ENCODE measurements at regions not wholly inside any gene's neighbourhood (a gene's known extent, or its start where the extent isn't known, plus 50 kb on each side); places are given as distances from the start of the nearest gene placed in this dataset.

DNA sequence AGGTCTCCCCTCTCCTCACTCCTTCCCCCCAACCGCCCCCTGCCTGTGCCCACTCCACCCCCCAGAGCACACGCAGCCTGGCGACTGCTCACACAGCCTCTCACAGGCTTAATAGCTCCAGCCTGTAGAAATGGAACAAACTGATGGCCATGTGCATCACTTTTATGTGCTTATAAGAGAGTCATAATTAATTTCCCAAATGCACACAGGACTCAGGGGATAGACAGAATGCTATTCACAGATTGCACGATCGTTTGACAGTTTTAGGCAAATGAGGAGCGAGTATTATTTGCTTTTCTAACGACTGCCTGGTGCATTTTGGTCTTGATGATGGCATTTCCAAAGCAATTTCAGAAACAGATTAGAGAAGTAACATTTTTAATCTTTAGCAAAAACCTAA lies 97.7 kb upstream of the VSTM2B start:
- CTCF ChIA-PET, result no interaction called here
- no peak overlapping the region for H3K4me3 ChIP-seq (ENCODE audit: low read depth, low read length)
- peaks cover 76% of the 10 kb centered on the region for H3K9me3 ChIP-seq (ENCODE audit: control insufficient read depth, insufficient read depth, low read length)
- no peaks in the 10 kb centered on the region for H3K27me3 ChIP-seq (ENCODE audit: control insufficient read depth, insufficient read depth, low read length)
- TF ChIP-seq, protein P1, sequence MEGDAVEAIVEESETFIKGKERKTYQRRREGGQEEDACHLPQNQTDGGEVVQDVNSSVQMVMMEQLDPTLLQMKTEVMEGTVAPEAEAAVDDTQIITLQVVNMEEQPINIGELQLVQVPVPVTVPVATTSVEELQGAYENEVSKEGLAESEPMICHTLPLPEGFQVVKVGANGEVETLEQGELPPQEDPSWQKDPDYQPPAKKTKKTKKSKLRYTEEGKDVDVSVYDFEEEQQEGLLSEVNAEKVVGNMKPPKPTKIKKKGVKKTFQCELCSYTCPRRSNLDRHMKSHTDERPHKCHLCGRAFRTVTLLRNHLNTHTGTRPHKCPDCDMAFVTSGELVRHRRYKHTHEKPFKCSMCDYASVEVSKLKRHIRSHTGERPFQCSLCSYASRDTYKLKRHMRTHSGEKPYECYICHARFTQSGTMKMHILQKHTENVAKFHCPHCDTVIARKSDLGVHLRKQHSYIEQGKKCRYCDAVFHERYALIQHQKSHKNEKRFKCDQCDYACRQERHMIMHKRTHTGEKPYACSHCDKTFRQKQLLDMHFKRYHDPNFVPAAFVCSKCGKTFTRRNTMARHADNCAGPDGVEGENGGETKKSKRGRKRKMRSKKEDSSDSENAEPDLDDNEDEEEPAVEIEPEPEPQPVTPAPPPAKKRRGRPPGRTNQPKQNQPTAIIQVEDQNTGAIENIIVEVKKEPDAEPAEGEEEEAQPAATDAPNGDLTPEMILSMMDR (IDR thresholded peaks at IDR 0.05; ENCODE audit: low read depth, low read length), result no peak
- POLR2A ChIA-PET, result no interaction called here
- no peak overlapping the region for H3K27ac ChIP-seq (ENCODE audit: low read depth, low read length)
- DNase-seq (ENCODE audit: low read depth, low spot score), result no peak

DNA sequence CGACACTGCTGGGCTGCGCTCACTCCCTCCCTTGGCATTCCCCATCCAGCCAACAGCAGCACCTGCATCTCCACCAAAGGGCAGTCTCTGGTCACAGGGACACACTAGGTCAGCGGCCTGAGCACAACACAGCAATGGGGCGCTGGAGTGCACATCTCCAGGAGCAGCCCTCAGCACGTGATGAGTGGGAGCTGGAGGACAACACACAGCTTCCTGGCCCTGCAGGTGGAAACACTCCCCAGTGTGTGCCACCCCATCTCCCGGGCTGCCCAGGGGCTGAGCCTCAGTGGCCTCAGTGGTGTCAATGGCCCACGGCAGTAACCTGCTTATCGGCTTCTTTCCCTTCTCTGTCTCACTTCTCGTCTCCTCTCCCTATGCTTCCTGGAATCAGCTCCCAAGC lies 96.8 kb upstream of the VSTM2B start:
- Histone ChIP-seq H3K4me3 (ENCODE audit: low read depth, low read length) (no peak overlapping the region), H3K9me3 (ENCODE audit: control insufficient read depth, insufficient read depth, low read length) (peaks cover 85% of the 10 kb centered on the region), H3K27ac (ENCODE audit: low read depth, low read length) (no peak overlapping the region), H3K27me3 (ENCODE audit: control insufficient read depth, insufficient read depth, low read length) (no peaks in the 10 kb centered on the region)
- TF ChIP-seq, protein P1 (IDR thresholded peaks at IDR 0.05; ENCODE audit: low read depth, low read length), result no peak
- ChIA-PET POLR2A (no interaction called here), CTCF (no interaction called here)
- DNase-seq (ENCODE audit: low read depth, low spot score), result no peak

DNA sequence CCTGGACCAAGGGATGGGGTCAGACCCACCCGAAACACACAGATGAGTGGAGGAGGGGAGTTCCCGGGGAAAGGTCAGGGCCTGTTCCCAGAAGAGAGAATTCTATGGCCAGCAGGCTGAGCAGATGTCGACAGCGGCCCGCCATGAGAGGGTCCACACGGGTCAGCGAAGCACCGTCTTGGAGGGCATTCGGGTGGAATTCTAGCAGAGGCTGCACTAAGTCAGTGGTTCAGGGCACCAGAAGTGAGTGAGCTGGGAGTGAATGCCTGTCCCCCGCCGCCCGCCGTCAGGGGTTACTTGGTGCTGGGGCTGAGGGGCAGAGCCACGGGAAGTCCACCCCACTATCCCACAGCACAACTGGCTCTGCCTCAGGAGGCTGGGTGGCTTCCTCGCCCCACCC lies 96.2 kb upstream of the VSTM2B start:
- ChIA-PET CTCF (no interaction called here), POLR2A (no interaction called here)
- Histone ChIP-seq H3K27ac (ENCODE audit: low read depth, low read length) (no peak overlapping the region), H3K9me3 (ENCODE audit: control insufficient read depth, insufficient read depth, low read length) (peaks cover 85% of the 10 kb centered on the region), H3K4me3 (ENCODE audit: low read depth, low read length) (no peak overlapping the region), H3K27me3 (ENCODE audit: control insufficient read depth, insufficient read depth, low read length) (no peaks in the 10 kb centered on the region)
- DNase-seq (ENCODE audit: low read depth, low spot score), result no peak
- TF ChIP-seq, protein P1 (IDR thresholded peaks at IDR 0.05; ENCODE audit: low read depth, low read length), result no peak

DNA sequence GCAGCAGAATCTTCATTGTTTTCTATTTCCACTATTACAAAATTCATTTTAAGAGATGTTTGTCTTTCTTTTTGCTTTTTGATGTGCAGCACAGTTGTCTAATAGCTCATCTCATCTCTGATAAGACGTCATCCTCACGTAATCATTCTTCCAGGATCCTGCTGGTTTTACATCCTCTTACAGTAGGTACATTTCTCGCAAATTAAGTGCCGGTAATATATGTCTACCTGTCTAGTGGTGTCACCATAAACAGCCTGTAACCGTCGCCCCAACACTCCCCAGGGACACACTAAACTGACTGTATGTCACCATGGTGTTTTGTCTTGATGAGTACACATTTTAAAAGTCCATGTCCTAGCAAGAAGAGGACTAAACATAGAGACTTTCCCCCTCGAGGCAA lies 94.5 kb upstream of the VSTM2B start:
- Histone ChIP-seq H3K27me3 (ENCODE audit: control insufficient read depth, insufficient read depth, low read length) (no peaks in the 10 kb centered on the region), H3K9me3 (ENCODE audit: control insufficient read depth, insufficient read depth, low read length) (peaks cover 87% of the 10 kb centered on the region), H3K4me3 (ENCODE audit: low read depth, low read length) (no peak overlapping the region), H3K27ac (ENCODE audit: low read depth, low read length) (no peak overlapping the region)
- POLR2A ChIA-PET, result no interaction called here
- CTCF ChIA-PET, result no interaction called here
- TF ChIP-seq, protein P1 (IDR thresholded peaks at IDR 0.05; ENCODE audit: low read depth, low read length), result no peak
- DNase-seq (ENCODE audit: low read depth, low spot score), result no peak

DNA sequence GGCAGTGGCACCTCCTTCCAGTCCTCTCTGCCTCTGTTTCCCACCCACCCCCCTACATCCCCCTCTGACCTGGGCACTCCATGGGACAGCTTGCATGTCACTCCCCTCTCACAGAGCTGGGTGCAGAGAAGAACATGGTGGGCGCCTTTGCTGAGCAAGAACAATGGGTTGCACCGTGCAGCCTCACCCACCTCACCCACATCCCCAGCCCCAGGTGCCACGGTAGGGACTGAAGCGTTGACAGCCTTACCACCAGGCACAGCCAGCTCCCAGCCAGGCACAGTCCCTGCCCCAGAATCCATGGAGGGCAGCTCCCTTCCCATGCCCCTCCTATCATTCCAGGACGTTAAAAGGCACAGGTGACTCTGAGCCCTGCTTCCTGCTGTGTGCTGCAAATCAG lies 93.1 kb upstream of the VSTM2B start:
- Histone ChIP-seq H3K4me3 (ENCODE audit: low read depth, low read length) (no peak overlapping the region), H3K27ac (ENCODE audit: low read depth, low read length) (no peak overlapping the region), H3K27me3 (ENCODE audit: control insufficient read depth, insufficient read depth, low read length) (no peaks in the 10 kb centered on the region), H3K9me3 (ENCODE audit: control insufficient read depth, insufficient read depth, low read length) (peaks cover 85% of the 10 kb centered on the region)
- POLR2A ChIA-PET, result no interaction called here
- TF ChIP-seq, protein P1 (IDR thresholded peaks at IDR 0.05; ENCODE audit: low read depth, low read length), result no peak
- DNase-seq (ENCODE audit: low read depth, low spot score), result no peak
- CTCF ChIA-PET, result no interaction called here
